GM23248 (cell line): ENCODE measurements at regions not wholly inside any gene's neighbourhood (a gene's known extent, or its start where the extent isn't known, plus 50 kb on each side); places are given as distances from the start of the nearest gene placed in this dataset.

Experiments used
- DNase-seq: peaks from one replicate; pipeline ENCODE4 v3.0.0-alpha.2; 2015
- H2AFZ ChIP-seq: fragments of 200-600 bp; sonication (generic); 2 replicates; pipeline ENCODE4 v1.6.1; 2016; ENCODE audit warnings: antibody characterized with exemption
- H3F3A ChIP-seq: fragments of 200-600 bp; sonication (generic); 2 replicates; pipeline ENCODE4 v1.6.1; 2016; ENCODE audit warnings: mild to moderate bottlenecking, antibody characterized with exemption, mixed run types; ENCODE audit not compliant: insufficient read depth
- H3K27ac ChIP-seq: fragments of 200-600 bp; sonication (generic); 2 replicates; pipeline ENCODE4 v1.5.1; 2016; ENCODE audit warnings: mild to moderate bottlenecking
- H3K27me3 ChIP-seq: fragments of 200-600 bp; sonication (generic); replicated peaks from 2 replicates; pipeline ENCODE4 v1.6.1; 2016; ENCODE audit warnings: mild to moderate bottlenecking; ENCODE audit not compliant: insufficient read depth
- H3K36me3 ChIP-seq: fragments of 200-600 bp; sonication (generic); 2 replicates; pipeline ENCODE4 v1.6.1; 2016; ENCODE audit warnings: low read depth, mild to moderate bottlenecking
- H3K4me1 ChIP-seq: fragments of 200-600 bp; sonication (generic); 2 replicates; pipeline ENCODE4 v1.6.1; 2016; ENCODE audit warnings: mild to moderate bottlenecking; ENCODE audit not compliant: insufficient read depth
- H3K4me2 ChIP-seq: fragments of 200-600 bp; sonication (generic); one replicate; pipeline ENCODE4 v1.6.1; 2016; ENCODE audit warnings: mild to moderate bottlenecking; ENCODE audit not compliant: unreplicated experiment
- H3K4me3 ChIP-seq: fragments of 200-600 bp; sonication (generic); 2 replicates; pipeline ENCODE4 v1.5.1; 2016; ENCODE audit warnings: mild to moderate bottlenecking
- H3K79me2 ChIP-seq: fragments of 200-600 bp; sonication (generic); 2 replicates; pipeline ENCODE4 v1.6.1; 2016; ENCODE audit warnings: mild to moderate bottlenecking; ENCODE audit not compliant: insufficient read depth
- H3K9ac ChIP-seq: fragments of 200-600 bp; sonication (generic); 2 replicates; pipeline ENCODE4 v1.6.1; 2016; ENCODE audit warnings: mild to moderate bottlenecking
- H3K9me2 ChIP-seq: fragments of 200-600 bp; sonication (generic); 2 replicates; pipeline ENCODE4 v1.6.1; 2016; ENCODE audit warnings: mixed run types, mild to moderate bottlenecking, moderate library complexity; ENCODE audit not compliant: insufficient read depth
- H3K9me3 ChIP-seq: fragments of 200-600 bp; sonication (generic); one replicate; pipeline ENCODE4 v1.6.1; 2017; ENCODE audit warnings: low read depth
- H4K20me1 ChIP-seq: fragments of 200-600 bp; sonication (generic); 2 replicates; pipeline ENCODE4 v1.6.0; 2016; ENCODE audit not compliant: insufficient read depth
- EZH2 ChIP-seq: fragments of 200-600 bp; sonication (generic); IDR thresholded peaks from 2 replicates; pipeline ENCODE4 v1.6.1; 2018; ENCODE audit warnings: antibody characterized with exemption, mild to moderate bottlenecking; ENCODE audit not compliant: insufficient read depth, poor library complexity, severe bottlenecking
- EZH2phosphoT487 ChIP-seq: fragments of 200-600 bp; sonication (generic); IDR thresholded peaks from 2 replicates; pipeline ENCODE4 v1.6.1; 2018; ENCODE audit warnings: antibody characterized with exemption, moderate library complexity, mild to moderate bottlenecking, low read depth; ENCODE audit not compliant: insufficient read depth
- WGBS, 2 experiments: methylation state at CpG; one replicate each; pipeline ENCODE4 v1.1.6; 2015 to 2017; ENCODE audit warnings: low lambda C conversion rate in 2 of 2, low coverage in 1 of 2; ENCODE audit errors: missing lambda C conversion rate in 2 of 2; 5-methylcytosine and 5-hydroxymethylcytosine counted together
- in situ Hi-C: fragments of 300-500 bp; cut with MboI; formaldehyde crosslinking; loops from 2 replicates; pipeline ENCODE4 v1.15.0; 2020

GRCh38 chr1:105641407-105641806, 1415.1 kb upstream of the PRMT6 start:
- no peak overlapping the region for H3K9ac ChIP-seq
- no peaks in the 10 kb centered on the region for H4K20me1 ChIP-seq
- in situ Hi-C loops, result no loop called here
- H3K9me3 ChIP-seq, result no peaks in the 10 kb centered on the region
- H3K4me3 ChIP-seq, result no peak overlapping the region
- H3K4me1 ChIP-seq, result no peaks in the 10 kb centered on the region
- no peak for DNase-seq
- H3K36me3 ChIP-seq, result no peaks in the 10 kb centered on the region
- H3F3A ChIP-seq, result no peaks in the 10 kb centered on the region
- H3K4me2 ChIP-seq, result no peak overlapping the region
- TF ChIP-seq EZH2, result no peak
- no peak for TF ChIP-seq EZH2phosphoT487
- H3K27ac ChIP-seq, result no peak overlapping the region
- H2AFZ ChIP-seq, result no peak overlapping the region
- WGBS, 2 experiments, result 14 to 20% methylated on average over 1 of the region's 1 CpG
- H3K27me3 ChIP-seq, result no peaks in the 10 kb centered on the region
- H3K9me2 ChIP-seq, result no peaks in the 10 kb centered on the region
- H3K79me2 ChIP-seq, result no peaks in the 10 kb centered on the region

GRCh38 chr1:105652109-105652508, 1404.4 kb upstream of the PRMT6 start:
- in situ Hi-C loops, result no loop called here
- no peaks in the 10 kb centered on the region for H3F3A ChIP-seq
- no peaks in the 10 kb centered on the region for H4K20me1 ChIP-seq
- H3K9me3 ChIP-seq, result no peaks in the 10 kb centered on the region
- TF ChIP-seq EZH2 (no peak), EZH2phosphoT487 (no peak)
- H3K4me3 ChIP-seq, result no peak overlapping the region
- no peak overlapping the region for H3K27ac ChIP-seq
- H3K9ac ChIP-seq, result no peak overlapping the region
- no peak overlapping the region for H3K4me2 ChIP-seq
- no peaks in the 10 kb centered on the region for H3K36me3 ChIP-seq
- no peaks in the 10 kb centered on the region for H3K79me2 ChIP-seq
- no peak overlapping the region for H2AFZ ChIP-seq
- H3K27me3 ChIP-seq, result no peaks in the 10 kb centered on the region
- WGBS, 2 experiments, result 63 to 87% methylated on average over 1 of the region's 1 CpG
- no peaks in the 10 kb centered on the region for H3K9me2 ChIP-seq
- DNase-seq, result no peak
- no peaks in the 10 kb centered on the region for H3K4me1 ChIP-seq

GRCh38 chr1:105655032-105655431, 1401.4 kb upstream of the PRMT6 start:
- DNase-seq, result no peak
- Histone ChIP-seq H3K27ac (no peak overlapping the region), H3K27me3 (no peaks in the 10 kb centered on the region), H2AFZ (no peak overlapping the region), H3K4me3 (no peak overlapping the region), H3F3A (no peaks in the 10 kb centered on the region), H3K4me1 (no peaks in the 10 kb centered on the region), H3K79me2 (no peaks in the 10 kb centered on the region), H3K9me3 (no peaks in the 10 kb centered on the region), H3K36me3 (no peaks in the 10 kb centered on the region), H4K20me1 (no peaks in the 10 kb centered on the region), H3K9me2 (no peaks in the 10 kb centered on the region), H3K9ac (no peak overlapping the region), H3K4me2 (no peak overlapping the region)
- TF ChIP-seq EZH2 (no peak), EZH2phosphoT487 (no peak)
- WGBS, 2 experiments, result 6 to 7% methylated on average over 4 of the region's 4 CpGs
- in situ Hi-C loops, result no loop called here

- DNase-seq, result no peak
- no peak overlapping the region for H2AFZ ChIP-seq
- no peak overlapping the region for H3K4me3 ChIP-seq
- H3K36me3 ChIP-seq, result no peaks in the 10 kb centered on the region
- H3K79me2 ChIP-seq, result no peaks in the 10 kb centered on the region
- H3K4me1 ChIP-seq, result no peaks in the 10 kb centered on the region
- no peaks in the 10 kb centered on the region for H3K9me3 ChIP-seq
- H3K27me3 ChIP-seq, result no peaks in the 10 kb centered on the region
- TF ChIP-seq EZH2phosphoT487, result no peak
- no peak overlapping the region for H3K4me2 ChIP-seq
- no peak overlapping the region for H3K27ac ChIP-seq
- H3K9ac ChIP-seq, result no peak overlapping the region
- no peaks in the 10 kb centered on the region for H3F3A ChIP-seq
- WGBS, 2 experiments, result 41 to 44% methylated on average over 5 of the region's 5 CpGs
- no peaks in the 10 kb centered on the region for H3K9me2 ChIP-seq
- in situ Hi-C loops, result no loop called here
- no peaks in the 10 kb centered on the region for H4K20me1 ChIP-seq
Observed at GRCh38 chr1:105664495-105664894, 1392.0 kb upstream of the PRMT6 start.

- H3K27ac ChIP-seq, result no peak overlapping the region
- TF ChIP-seq EZH2phosphoT487 (no peak), EZH2 (no peak)
- 8 to 10% methylated on average over 3 of the region's 3 CpGs for whole genome bisulfite sequencing, 2 experiments
- no peaks in the 10 kb centered on the region for H3K4me1 ChIP-seq
- no peak for DNase-seq
- no peaks in the 10 kb centered on the region for H3K27me3 ChIP-seq
- no peak overlapping the region for H3K4me2 ChIP-seq
- H3F3A ChIP-seq, result no peaks in the 10 kb centered on the region
- no peaks in the 10 kb centered on the region for H4K20me1 ChIP-seq
- H3K9me3 ChIP-seq, result no peaks in the 10 kb centered on the region
- H3K9ac ChIP-seq, result no peak overlapping the region
- H3K36me3 ChIP-seq, result no peaks in the 10 kb centered on the region
- no peaks in the 10 kb centered on the region for H3K9me2 ChIP-seq
- no peaks in the 10 kb centered on the region for H3K79me2 ChIP-seq
- H2AFZ ChIP-seq, result no peak overlapping the region
- in situ Hi-C loops, result no loop called here
- H3K4me3 ChIP-seq, result no peak overlapping the region
Observed at GRCh38 chr1:105678334-105678733, 1378.1 kb upstream of the PRMT6 start.
